GM21786 (cell line): ENCODE measurements at regions not wholly inside any gene's neighbourhood (a gene's known extent, or its start where the extent isn't known, plus 50 kb on each side); places are given as distances from the start of the nearest gene placed in this dataset.
A peak's percentile ranks its signal among the peaks of the same experiment; 100 is the strongest.
"Not testable (repeated sequence)": the region's sequence is repeated elsewhere in the genome, so short reads cannot be mapped to it uniquely, and the experiment has no call there.

Experiments used
- ATAC-seq: cut with Tn5 transposase; IDR thresholded peaks from one replicate; pipeline ENCODE4 v1.9.1; 2021; ENCODE audit not compliant: unreplicated experiment

GRCh38 chr4:186845137-186845842 lies 121.6 kb upstream of the FAT1 start:
- peak; percentile 52 for ATAC-seq

GRCh38 chr4:186846426-186846825 lies 122.8 kb upstream of the FAT1 start:
- no peak for ATAC-seq

- not testable (repeated sequence) for ATAC-seq
These were observed 123.9 kb upstream of the FAT1 start for GRCh38 chr4:186847429-186848131.

GRCh38 chr4:186848437-186848836 lies 124.8 kb upstream of the FAT1 start:
- ATAC-seq: no peak

- ATAC-seq: no peak
These were observed 127.8 kb upstream of the FAT1 start for GRCh38 chr4:186851291-186852072.

GRCh38 chr4:186852073-186852420 lies 128.4 kb upstream of the FAT1 start:
- no peak for ATAC-seq

GRCh38 chr4:186852964-186853391 lies 129.3 kb upstream of the FAT1 start:
- ATAC-seq: peak; percentile 91

- ATAC-seq: no peak
These were observed 130.6 kb upstream of the FAT1 start for GRCh38 chr4:186854256-186854655.

- ATAC-seq: no peak
These were observed 131.5 kb upstream of the FAT1 start for GRCh38 chr4:186855111-186855510.

- no peak for ATAC-seq
These were observed 134.1 kb upstream of the FAT1 start for GRCh38 chr4:186857793-186858192.

- no peak for ATAC-seq
These were observed 134.7 kb upstream of the FAT1 start for GRCh38 chr4:186858355-186858754.

GRCh38 chr4:186859420-186859819 lies 135.8 kb upstream of the FAT1 start:
- ATAC-seq: no peak

- no peak for ATAC-seq
These were observed 137.7 kb upstream of the FAT1 start for GRCh38 chr4:186861317-186861716.

- no peak for ATAC-seq
These were observed 148.2 kb upstream of the FAT1 start for GRCh38 chr4:186871856-186872255.

- ATAC-seq: not testable (repeated sequence)
These were observed 149.4 kb upstream of the FAT1 start for GRCh38 chr4:186873095-186873494.

- ATAC-seq: no peak
These were observed 151.8 kb upstream of the FAT1 start for GRCh38 chr4:186875476-186875875.

GRCh38 chr4:186876961-186877626 lies 153.4 kb upstream of the FAT1 start:
- no peak for ATAC-seq

GRCh38 chr4:186878203-186878776 lies 154.6 kb upstream of the FAT1 start:
- no peak for ATAC-seq

- no peak for ATAC-seq
These were observed 158.0 kb upstream of the FAT1 start for GRCh38 chr4:186881521-186882220.

- ATAC-seq: no peak
These were observed 158.6 kb upstream of the FAT1 start for GRCh38 chr4:186882293-186882692.
